Gastrocnemius medialis (tissue), 4 donors: ENCODE measurements at regions not wholly inside any gene's neighbourhood (a gene's known extent, or its start where the extent isn't known, plus 50 kb on each side); places are given as distances from the start of the nearest gene placed in this dataset.

Experiments used
- POLR2A ChIP-seq, 2 donors: fragments of 450-650 bp; IDR thresholded peaks; one replicate each; pipeline ENCODE4 v1.6.1; 2017; ENCODE audit warnings: antibody characterized with exemption in 2 of 2, mild to moderate bottlenecking in 2 of 2, moderate library complexity in 2 of 2
- TF ChIP-seq, protein P1 (sequence below), 5 experiments: fragments of 450-650 bp in 3 of 5; fragments of 200-600 bp in 2 of 5; sonication (generic) in 2 of 5; IDR thresholded peaks in 4 of 5; conservative IDR thresholded peaks in 1 of 5; 1 replicate in 4 of 5; 2 replicates in 1 of 5; pipeline ENCODE4 v1.5.1; 2016 to 2019; ENCODE audit warnings: antibody characterized with exemption in 5 of 5, mild to moderate bottlenecking in 3 of 5, moderate library complexity in 3 of 5

GRCh38 chr10:93198401-93199131 lies 124.9 kb downstream of the CYP26A1 start:
- TF ChIP-seq, protein P1, sequence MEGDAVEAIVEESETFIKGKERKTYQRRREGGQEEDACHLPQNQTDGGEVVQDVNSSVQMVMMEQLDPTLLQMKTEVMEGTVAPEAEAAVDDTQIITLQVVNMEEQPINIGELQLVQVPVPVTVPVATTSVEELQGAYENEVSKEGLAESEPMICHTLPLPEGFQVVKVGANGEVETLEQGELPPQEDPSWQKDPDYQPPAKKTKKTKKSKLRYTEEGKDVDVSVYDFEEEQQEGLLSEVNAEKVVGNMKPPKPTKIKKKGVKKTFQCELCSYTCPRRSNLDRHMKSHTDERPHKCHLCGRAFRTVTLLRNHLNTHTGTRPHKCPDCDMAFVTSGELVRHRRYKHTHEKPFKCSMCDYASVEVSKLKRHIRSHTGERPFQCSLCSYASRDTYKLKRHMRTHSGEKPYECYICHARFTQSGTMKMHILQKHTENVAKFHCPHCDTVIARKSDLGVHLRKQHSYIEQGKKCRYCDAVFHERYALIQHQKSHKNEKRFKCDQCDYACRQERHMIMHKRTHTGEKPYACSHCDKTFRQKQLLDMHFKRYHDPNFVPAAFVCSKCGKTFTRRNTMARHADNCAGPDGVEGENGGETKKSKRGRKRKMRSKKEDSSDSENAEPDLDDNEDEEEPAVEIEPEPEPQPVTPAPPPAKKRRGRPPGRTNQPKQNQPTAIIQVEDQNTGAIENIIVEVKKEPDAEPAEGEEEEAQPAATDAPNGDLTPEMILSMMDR (IDR thresholded peaks at IDR 0.05 in 4 of 5, conservative IDR thresholded peaks at IDR 0.05 in 1 of 5), result no peak
- TF ChIP-seq POLR2A (IDR thresholded peaks at IDR 0.05), result no peak
